Right lobe of liver (tissue), 6 donors: ENCODE measurements at regions not wholly inside any gene's neighbourhood (a gene's known extent, or its start where the extent isn't known, plus 50 kb on each side); places are given as distances from the start of the nearest gene placed in this dataset.
"Not testable (repeated sequence)": the region's sequence is repeated elsewhere in the genome, so short reads cannot be mapped to it uniquely, and the experiment has no call there.

Experiments used
- ATAC-seq, 4 donors: fragments of 200-7000 bp; cut with Tn5 transposase; one replicate each; pipeline ENCODE4 v1.9.1; 2020; ENCODE audit warnings: mild to moderate bottlenecking in 4 of 4, moderate library complexity in 4 of 4
- DNase-seq, 3 donors: peaks; one replicate each; pipeline ENCODE4 v3.0.0-alpha.2; 2020
- H3K27ac ChIP-seq, 3 donors: fragments of 200-600 bp; one replicate each; pipeline ENCODE4 v1.8.0; 2022
- H3K27me3 ChIP-seq, 2 donors: fragments of 200-600 bp; one replicate each; pipeline ENCODE4 v1.8.0; 2022
- H3K36me3 ChIP-seq, 4 donors: fragments of 200-600 bp; sonication (generic) in 1 of 4; one replicate each; pipeline versions ENCODE4 v1.5.1 to v1.8.0; 2017 to 2022; ENCODE audit warnings: control low read depth in 1 of 4
- H3K4me1 ChIP-seq, 4 donors: fragments of 200-600 bp; sonication (generic) in 1 of 4; one replicate each; pipeline versions ENCODE4 v1.5.1 to v1.8.0; 2017 to 2022; ENCODE audit warnings: control low read depth in 1 of 4
- H3K4me3 ChIP-seq, 3 donors: fragments of 200-600 bp; one replicate each; pipeline ENCODE4 v1.8.0; 2022
- H3K9me3 ChIP-seq, 4 donors: fragments of 200-600 bp; sonication (generic) in 1 of 4; one replicate each; pipeline versions ENCODE4 v1.5.1 to v1.8.0; 2017 to 2022; ENCODE audit warnings: control low read depth in 1 of 4
- CTCF ChIP-seq, 4 donors: fragments of 200-600 bp in 3 of 4; fragments of 450-650 bp in 1 of 4; IDR thresholded peaks; one replicate each; pipeline versions ENCODE4 v1.5.1 to v1.8.0; 2016 to 2022; ENCODE audit warnings: antibody characterized with exemption in 4 of 4, mild to moderate bottlenecking in 2 of 4
- POLR2A ChIP-seq: fragments of 450-650 bp; IDR thresholded peaks from one replicate; pipeline ENCODE4 v1.6.1; 2017; ENCODE audit warnings: antibody characterized with exemption, mild to moderate bottlenecking
- WGBS: methylation state at CpG from one replicate; pipeline ENCODE4 v1.1.6; 2018; ENCODE audit warnings: low coverage, low lambda C conversion rate; ENCODE audit not compliant: insufficient coverage; ENCODE audit errors: missing lambda C conversion rate; 5-methylcytosine and 5-hydroxymethylcytosine counted together
- intact Hi-C, 2 donors: fragments of 100-400 bp; cut with DNase I; formaldehyde crosslinking; loops; one replicate each; pipeline versions ENCODE4 v1.11.2 to v1.14.1; 2022
- donor health status: DM: no; HTN: yes; CAD: no.
- donor health status: DM: no; HTN: no; CAD: no.
- donor health status: DM: no; HTN: no; CAD: no.
- donor health status: DM: no; HTN: yes; CAD: no.
- donor health status: DM: no; HTN: yes; CAD: no.

DNA sequence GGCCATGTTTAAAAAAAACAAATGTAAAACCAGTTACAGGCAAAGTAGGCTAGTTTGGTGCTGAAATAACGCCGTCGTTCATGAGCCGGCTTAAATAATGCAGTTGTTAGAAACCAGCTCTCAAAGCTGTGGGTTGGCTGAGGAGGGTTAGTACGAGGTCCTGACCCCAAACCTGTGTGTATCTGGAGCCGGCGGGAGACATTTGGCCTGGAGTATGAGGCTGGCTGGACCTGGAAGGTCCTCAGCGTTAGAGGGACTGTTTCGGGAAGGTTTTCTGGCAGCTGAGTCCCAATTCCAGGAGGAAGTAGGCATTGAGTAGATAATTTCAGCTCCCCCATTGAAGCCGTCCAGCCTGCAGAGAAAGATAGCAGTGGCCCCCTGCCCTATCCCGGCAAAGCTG is 73.4 kb upstream of the PPP2R3B start:
- no peak for DNase-seq
- H3K27me3 ChIP-seq: no peaks in the 10 kb centered on the region
- no peak for TF ChIP-seq POLR2A
- no peak for TF ChIP-seq CTCF (IDR thresholded peaks at IDR 0.05)
- no peak overlapping the region for H3K27ac ChIP-seq
- no peaks in the 10 kb centered on the region for H3K9me3 ChIP-seq
- H3K4me1 ChIP-seq: no peaks in the 10 kb centered on the region
- no peaks in the 10 kb centered on the region for H3K36me3 ChIP-seq
- 57% methylated on average over 7 of the region's 11 CpGs for WGBS
- H3K4me3 ChIP-seq: no peak overlapping the region
- ATAC-seq: no peak
- intact Hi-C loops: no loop called here

- H3K4me1 ChIP-seq: no peaks in the 10 kb centered on the region
- intact Hi-C loops: no loop called here
- no peaks in the 10 kb centered on the region for H3K9me3 ChIP-seq
- no peak overlapping the region for H3K4me3 ChIP-seq
- no peak for TF ChIP-seq CTCF (IDR thresholded peaks at IDR 0.05)
- TF ChIP-seq POLR2A: no peak
- 87% methylated on average over 23 of the region's 45 CpGs for WGBS
- H3K36me3 ChIP-seq: no peaks in the 10 kb centered on the region
- no peak overlapping the region for H3K27ac ChIP-seq
- ATAC-seq (no peak), DNase-seq (no peak)
- no peaks in the 10 kb centered on the region for H3K27me3 ChIP-seq
Observed at GRCh38 chrX:460823-461640, 74.3 kb upstream of the PPP2R3B start.

DNA sequence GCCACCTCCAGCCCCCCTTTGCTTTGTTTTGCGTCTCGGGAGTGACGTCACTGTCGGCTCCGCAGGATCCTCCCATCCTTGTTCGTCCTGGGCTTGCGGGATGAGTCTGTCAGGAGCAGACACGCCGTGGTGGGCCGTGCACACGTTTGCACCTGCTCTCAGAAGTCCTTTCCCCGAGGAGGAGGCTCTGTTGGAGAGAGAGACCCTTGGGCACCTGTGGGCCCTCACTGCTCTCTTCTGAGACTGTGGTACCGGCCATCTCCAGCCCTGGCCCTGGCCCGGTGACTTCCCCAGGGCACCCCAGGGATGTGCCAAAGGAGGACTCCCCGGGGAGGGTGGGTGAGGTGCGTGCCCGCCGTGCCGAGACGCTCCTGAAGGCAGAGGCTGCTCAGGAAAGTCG is 76.1 kb upstream of the PPP2R3B start:
- ATAC-seq (peak in 1 of 4 donors; percentile 11), DNase-seq (no peak)
- H3K27ac ChIP-seq: no peak overlapping the region
- H3K27me3 ChIP-seq: no peaks in the 10 kb centered on the region
- 70% methylated on average over 2 of the region's 21 CpGs for WGBS
- no peak overlapping the region for H3K4me3 ChIP-seq
- no peaks in the 10 kb centered on the region for H3K4me1 ChIP-seq
- intact Hi-C loops: no loop called here
- no peaks in the 10 kb centered on the region for H3K36me3 ChIP-seq
- TF ChIP-seq CTCF (IDR thresholded peaks at IDR 0.05): no peak
- no peak for TF ChIP-seq POLR2A
- H3K9me3 ChIP-seq: no peaks in the 10 kb centered on the region

GRCh38 chrX:465418-466215 is 78.9 kb upstream of the PPP2R3B start:
- Histone ChIP-seq H3K36me3 (no peaks in the 10 kb centered on the region), H3K4me1 (no peaks in the 10 kb centered on the region), H3K27ac (no peak overlapping the region), H3K9me3 (no peaks in the 10 kb centered on the region), H3K27me3 (no peaks in the 10 kb centered on the region), H3K4me3 (no peak overlapping the region)
- TF ChIP-seq CTCF (IDR thresholded peaks at IDR 0.05) (no peak), POLR2A (no peak)
- intact Hi-C loops: no loop called here
- ATAC-seq (no peak), DNase-seq (no peak)
- WGBS: 74% methylated on average over 17 of the region's 32 CpGs

DNA sequence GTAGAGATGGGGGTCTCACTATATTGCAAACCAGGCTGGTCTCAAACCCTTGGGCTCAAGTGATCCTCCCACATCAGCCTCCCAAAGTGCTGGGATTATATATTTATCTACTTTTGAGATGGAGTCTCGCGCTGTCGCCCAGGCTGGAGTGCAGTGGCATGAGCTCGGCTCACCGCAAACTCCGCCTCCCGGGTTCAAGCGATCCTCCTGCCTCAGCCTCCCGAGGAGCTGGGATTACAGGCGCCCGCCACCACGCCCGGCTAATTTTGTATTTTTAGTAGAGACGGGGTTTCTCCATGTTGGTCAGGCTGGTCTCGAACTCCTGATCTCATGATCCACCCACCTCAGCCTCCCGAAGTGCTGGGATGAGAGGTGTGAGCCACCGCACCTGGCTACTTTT is 80.1 kb upstream of the PPP2R3B start:
- WGBS: 90% methylated on average over 14 of the region's 17 CpGs
- H3K36me3 ChIP-seq, H3K27me3 ChIP-seq, H3K4me3 ChIP-seq, H3K27ac ChIP-seq, ATAC-seq, intact Hi-C loops, H3K9me3 ChIP-seq, DNase-seq, H3K4me1 ChIP-seq: not testable (repeated sequence)

- H3K36me3 ChIP-seq, DNase-seq, H3K27ac ChIP-seq, intact Hi-C loops, H3K27me3 ChIP-seq, ATAC-seq, H3K9me3 ChIP-seq, H3K4me3 ChIP-seq, H3K4me1 ChIP-seq: not testable (repeated sequence)
- WGBS: 77% methylated on average over 15 of the region's 16 CpGs
Observed at GRCh38 chrX:467686-468085, 81.0 kb upstream of the PPP2R3B start.
